NCI-H1092 (cell line): ENCODE measurements at regions not wholly inside any gene's neighbourhood (a gene's known extent, or its start where the extent isn't known, plus 50 kb on each side); places are given as distances from the start of the nearest gene placed in this dataset.

Experiments
- DNase-seq: peaks from one replicate; lab custom pipeline; 2025; lab: John Stamatoyannopoulos, UW

GRCh38 chr22:48786679-48786996, 1041.0 kb downstream of the BRD1 start:
- DNase-seq = no peak

GRCh38 chr22:48785792-48786678, 1041.6 kb downstream of the BRD1 start:
- DNase-seq = no peak

DNA sequence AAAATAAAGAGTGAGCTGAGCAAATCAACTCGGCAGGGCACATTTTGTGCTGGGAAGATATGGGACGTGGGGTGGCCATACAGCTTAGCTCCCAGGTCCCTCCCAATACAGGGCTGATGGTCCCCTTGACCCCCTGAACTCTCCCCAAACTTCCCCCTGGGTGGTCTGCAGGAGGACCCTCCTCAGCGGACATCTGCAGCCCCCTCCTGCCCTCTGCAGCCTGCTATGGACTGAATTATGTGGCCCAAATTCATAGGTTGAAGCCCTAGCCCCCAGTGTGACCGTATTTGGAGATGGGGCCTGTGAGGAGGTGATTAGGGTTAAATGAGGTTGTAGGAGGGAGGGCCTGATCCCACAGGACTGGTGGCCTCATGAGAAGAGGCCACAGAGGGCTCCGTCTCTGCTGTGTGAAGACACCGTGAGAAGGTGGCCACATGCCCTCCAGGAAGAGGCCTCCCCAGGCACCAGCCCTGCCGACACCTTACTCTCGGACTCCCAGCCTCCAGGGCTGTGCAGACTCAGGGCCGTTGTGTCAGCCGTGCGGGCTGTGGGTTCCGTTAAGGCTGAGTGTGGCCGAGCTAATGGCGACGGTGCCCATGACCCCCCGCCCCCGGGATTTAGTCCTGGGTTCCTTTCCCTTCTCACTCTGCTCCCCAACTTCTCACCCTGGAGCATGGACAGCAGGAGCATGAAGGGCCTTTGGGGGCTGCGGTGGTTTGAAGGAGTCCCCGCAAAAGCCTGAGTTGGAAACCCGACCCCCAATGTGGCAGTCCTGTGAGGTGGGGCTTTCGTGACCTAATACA, 1042.8 kb downstream of the BRD1 start:
- DNase-seq = no peak

DNA sequence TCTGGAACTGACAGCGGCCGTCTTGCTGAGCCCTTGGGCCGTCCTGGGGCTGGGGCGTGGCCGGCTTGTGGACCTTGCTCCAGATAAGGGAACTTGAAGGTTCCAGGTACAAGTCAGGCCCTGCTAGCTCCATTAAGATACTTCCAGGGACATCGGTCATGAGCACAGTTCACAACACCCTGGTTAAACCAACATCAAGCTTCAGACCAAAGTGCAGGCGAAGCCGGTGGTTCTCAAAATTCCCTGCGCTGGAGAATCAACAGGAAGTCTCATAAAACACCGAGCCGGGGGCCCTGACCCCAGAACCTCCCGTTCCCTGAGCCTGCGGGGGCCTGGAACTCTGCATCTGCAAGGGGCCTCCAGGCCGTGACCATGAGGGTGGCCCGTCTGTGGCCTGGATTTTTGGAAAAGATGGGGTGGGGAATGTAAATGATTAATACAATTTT, 1043.8 kb downstream of the BRD1 start:
- DNase-seq = no peak

GRCh38 chr22:48782811-48783511, 1044.7 kb downstream of the BRD1 start:
- DNase-seq = no peak

DNA sequence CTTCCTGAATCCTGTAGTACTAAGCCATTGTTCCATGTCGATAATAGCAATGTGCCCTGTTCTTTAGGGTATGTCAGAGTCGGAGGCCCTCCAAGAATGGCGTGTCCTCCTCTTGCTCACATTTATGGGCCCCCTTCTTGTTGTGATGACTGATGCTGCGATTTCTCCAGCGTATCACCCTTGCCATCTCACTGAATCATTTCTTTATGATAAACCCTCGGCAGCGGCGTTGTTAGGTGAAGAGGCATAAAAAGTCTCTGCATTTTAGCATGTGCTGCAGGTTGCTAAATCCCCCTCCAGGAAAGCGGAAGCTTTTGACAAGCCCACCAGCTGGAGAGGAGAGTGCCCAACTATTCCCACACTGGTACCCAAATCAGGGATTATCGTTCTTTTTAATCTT, 1045.3 kb downstream of the BRD1 start:
- DNase-seq = no peak

DNA sequence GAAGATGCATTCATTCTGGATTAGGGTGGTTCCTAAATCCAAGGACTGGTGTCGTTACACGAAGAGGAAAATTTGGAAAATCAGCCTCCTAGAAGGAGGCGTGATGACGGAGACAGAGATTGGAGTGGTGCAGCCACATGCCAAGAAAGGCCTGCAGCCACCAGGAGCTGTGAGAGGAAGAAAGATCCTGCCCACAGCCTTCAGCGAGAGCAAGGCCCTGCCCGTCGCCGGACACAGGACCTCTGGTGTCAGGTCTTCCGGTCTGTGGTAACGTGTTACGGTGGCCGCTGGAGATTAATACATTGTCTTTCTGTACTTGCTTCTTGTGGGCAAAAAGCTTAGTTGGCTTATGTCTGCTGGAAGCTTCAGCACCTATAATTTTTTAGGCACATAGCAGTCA, 1045.8 kb downstream of the BRD1 start:
- DNase-seq = no peak

DNA sequence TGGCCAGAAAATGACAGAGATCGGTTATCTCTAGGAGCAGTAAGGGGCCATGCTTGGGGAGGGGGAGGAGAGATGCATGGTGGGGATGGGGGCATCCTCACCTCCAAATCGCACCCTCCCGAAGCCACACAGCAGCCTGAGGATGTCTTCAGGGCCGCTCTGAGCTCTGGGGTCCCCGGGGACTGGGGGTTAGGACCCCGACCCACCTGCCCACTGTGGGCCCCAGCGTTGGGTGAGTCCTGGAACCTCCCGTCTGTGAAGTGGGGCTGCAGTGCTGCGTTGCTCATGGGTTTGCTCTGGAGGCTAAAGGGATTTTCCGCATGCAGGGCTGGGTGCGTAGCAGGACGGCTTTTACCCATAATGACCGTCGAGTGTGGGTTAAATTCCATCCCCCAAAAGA, 1046.3 kb downstream of the BRD1 start:
- DNase-seq = no peak

GRCh38 chr22:48780597-48781277, 1046.9 kb downstream of the BRD1 start:
- DNase-seq = no peak

DNA sequence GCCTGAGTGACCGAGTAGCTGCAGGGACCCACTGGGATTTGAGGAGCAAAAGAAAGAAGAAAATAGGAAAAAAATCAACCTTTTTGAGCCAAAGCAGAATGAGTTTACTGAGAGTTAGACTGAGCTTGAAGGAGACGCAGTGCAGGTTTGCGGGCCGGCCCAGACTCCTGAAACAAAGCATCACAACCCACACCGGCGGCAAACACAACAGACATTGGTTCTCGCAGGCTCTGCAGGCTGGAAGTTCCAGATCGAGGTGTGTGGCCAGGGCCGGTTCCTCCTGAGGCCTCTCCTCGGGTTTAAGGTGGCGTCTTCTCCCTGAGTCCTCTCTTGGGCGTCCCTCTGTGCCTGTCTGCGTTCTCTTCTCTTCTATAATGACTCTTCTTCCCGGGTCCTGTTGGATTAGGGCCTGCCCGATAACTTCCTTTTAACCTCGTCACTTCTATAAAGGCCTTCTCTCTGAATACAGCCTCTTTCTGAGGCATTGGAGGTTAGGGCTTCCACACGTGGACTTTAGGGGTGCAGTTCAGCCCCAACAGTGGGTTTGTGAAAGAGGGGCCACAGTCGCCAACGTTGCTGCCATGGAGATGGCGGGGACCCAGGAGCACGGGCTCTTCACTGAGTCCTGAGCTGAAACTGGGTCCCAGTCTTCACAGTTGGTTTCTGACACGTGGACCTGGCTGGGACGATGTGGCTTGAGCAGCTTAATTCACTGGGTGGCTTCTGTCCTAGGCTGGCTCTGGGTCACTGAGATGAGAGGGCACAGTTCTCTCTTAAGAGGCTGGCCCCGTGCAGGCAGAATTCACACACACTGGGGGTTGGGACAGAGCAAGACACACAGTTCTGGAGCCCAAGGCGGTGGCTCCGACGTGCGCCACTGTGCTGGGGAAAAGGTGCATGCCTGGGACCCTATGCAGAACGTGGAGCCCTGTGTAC, 1047.7 kb downstream of the BRD1 start:
- DNase-seq = no peak

- no peak for DNase-seq
Measured at GRCh38 chr22:48779211-48779643, 1048.4 kb downstream of the BRD1 start.

- no peak for DNase-seq
Measured at GRCh38 chr22:48778308-48779195, 1049.1 kb downstream of the BRD1 start.

GRCh38 chr22:48772286-48772907, 1055.3 kb downstream of the BRD1 start:
- no peak for DNase-seq

GRCh38 chr22:48765595-48765994, 1062.1 kb downstream of the BRD1 start:
- no peak for DNase-seq

- no peak for DNase-seq
Measured at GRCh38 chr22:48761546-48761945, 1066.1 kb downstream of the BRD1 start.

- no peak for DNase-seq
Measured at GRCh38 chr22:48760481-48761390, 1066.9 kb downstream of the BRD1 start.

- no peak for DNase-seq
Measured at GRCh38 chr22:48758881-48759875, 1068.5 kb downstream of the BRD1 start.
